Stomach (tissue), 4 donors: ENCODE measurements at regions not wholly inside any gene's neighbourhood (a gene's known extent, or its start where the extent isn't known, plus 50 kb on each side); places are given as distances from the start of the nearest gene placed in this dataset.

ENCODE experiments used
- CTCF ChIP-seq, 7 experiments: fragments of 450-650 bp in 4 of 7; fragments of 200-600 bp in 3 of 7; sonication (generic) in 3 of 7; IDR thresholded peaks; one replicate each; pipeline ENCODE4 v1.5.1; 2016 to 2019; ENCODE audit warnings: antibody characterized with exemption in 7 of 7, control low read depth in 2 of 7, mild to moderate bottlenecking in 1 of 7
- EP300 ChIP-seq: sonication (generic); formaldehyde crosslinking; IDR thresholded peaks from one replicate; pipeline ENCODE4 v1.6.1; 2017; ENCODE audit warnings: antibody characterized with exemption
- POLR2A ChIP-seq, 4 donors: fragments of 450-650 bp; IDR thresholded peaks; one replicate each; pipeline ENCODE4 v1.6.1; 2016; ENCODE audit warnings: antibody characterized with exemption in 4 of 4, control low read depth in 2 of 4, mild to moderate bottlenecking in 1 of 4, moderate library complexity in 1 of 4
- POLR2AphosphoS5 ChIP-seq, 3 donors: sonication (generic); formaldehyde crosslinking; IDR thresholded peaks; one replicate each; pipeline ENCODE4 v1.6.1; 2016; ENCODE audit warnings: antibody characterized with exemption in 3 of 3

DNA sequence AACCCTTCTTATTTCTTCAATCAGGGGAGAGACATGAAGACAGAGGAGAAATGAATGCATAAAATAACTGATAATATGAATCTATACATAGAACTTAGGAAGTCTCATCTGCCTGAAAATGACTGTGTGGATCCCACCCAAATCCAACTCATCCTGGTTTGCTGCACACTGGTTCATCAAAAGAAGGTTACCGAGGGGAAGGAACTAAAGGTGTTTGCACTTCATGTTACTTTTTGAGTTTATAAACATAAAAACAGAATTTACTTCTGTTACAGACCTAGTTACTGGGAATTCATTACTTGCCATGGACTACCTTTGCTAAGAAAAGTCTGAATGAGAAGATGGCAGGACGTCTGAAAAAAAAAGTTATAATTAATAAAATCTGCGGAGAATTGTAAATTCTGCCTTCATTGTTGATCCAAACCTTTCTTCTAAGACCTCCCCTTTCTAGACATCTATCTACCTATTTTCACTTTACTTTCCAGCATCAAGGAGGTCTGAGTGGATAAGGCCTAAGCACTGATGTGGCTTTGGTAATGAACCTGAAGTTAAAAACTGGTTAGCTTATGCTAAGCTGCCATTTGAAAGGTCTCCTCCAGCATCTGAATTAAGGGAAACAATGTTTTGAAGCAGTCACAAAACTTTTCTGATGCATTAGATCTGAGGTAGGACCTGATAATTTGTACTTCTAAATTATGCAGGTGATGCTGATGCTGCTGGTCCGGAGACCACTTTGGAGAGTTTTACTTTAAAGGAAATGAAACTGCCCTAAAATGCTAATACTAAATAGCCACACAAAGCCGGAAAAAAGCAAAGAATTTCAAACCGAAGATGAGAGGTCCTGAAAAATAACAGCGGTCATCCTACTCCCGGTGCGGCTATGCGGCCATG, 84.0 kb downstream of the HFE start:
- TF ChIP-seq CTCF (IDR thresholded peaks at IDR 0.05): no peak
- no peak for TF ChIP-seq EP300
- TF ChIP-seq POLR2AphosphoS5 (IDR thresholded peaks at IDR 0.05): no peak
- no peak for TF ChIP-seq POLR2A (IDR thresholded peaks at IDR 0.05)
